H9 (cell line): ENCODE measurements at regions not wholly inside any gene's neighbourhood (a gene's known extent, or its start where the extent isn't known, plus 50 kb on each side); places are given as distances from the start of the nearest gene placed in this dataset.

Experiments
- DNase-seq: peaks from one replicate; pipeline ENCODE4 v3.0.0-alpha.2; 2017
- H2AFZ ChIP-seq: one replicate; pipeline ENCODE4 v1.6.1; 2013; ENCODE audit warnings: mild to moderate bottlenecking, low read length, control low read depth, moderate library complexity
- H2AK5ac ChIP-seq: 2 replicates; pipeline ENCODE4 v1.6.1; 2013; ENCODE audit warnings: low read length, control low read depth, mixed read lengths; ENCODE audit not compliant: insufficient read length
- H2BK120ac ChIP-seq: one replicate; pipeline ENCODE4 v1.6.1; 2013; ENCODE audit warnings: low read depth, mild to moderate bottlenecking, low read length, control low read depth, inconsistent platforms; ENCODE audit not compliant: poor library complexity, severe bottlenecking
- H2BK12ac ChIP-seq: 2 replicates; pipeline ENCODE4 v1.6.1; 2013; ENCODE audit warnings: low read length, control low read depth, mixed read lengths, low read depth; ENCODE audit not compliant: insufficient read length
- H2BK15ac ChIP-seq: 2 replicates; pipeline ENCODE4 v1.6.1; 2013; ENCODE audit warnings: low read depth, low read length, control low read depth
- H2BK20ac ChIP-seq: one replicate; pipeline ENCODE4 v1.6.1; 2013; ENCODE audit warnings: low read depth, mild to moderate bottlenecking, low read length, control low read depth, inconsistent platforms; ENCODE audit not compliant: poor library complexity, severe bottlenecking
- H2BK5ac ChIP-seq: 2 replicates; pipeline ENCODE4 v1.6.1; 2013; ENCODE audit warnings: low read length, control low read depth, mixed read lengths; ENCODE audit not compliant: insufficient read length
- H3K14ac ChIP-seq: 2 replicates; pipeline ENCODE4 v1.6.1; 2013; ENCODE audit warnings: low read length, control low read depth; ENCODE audit not compliant: insufficient read depth
- H3K18ac ChIP-seq: 2 replicates; pipeline ENCODE4 v1.6.1; 2013; ENCODE audit warnings: low read depth, mild to moderate bottlenecking, mixed read lengths, low read length, control low read depth; ENCODE audit not compliant: insufficient read length
- H3K23ac ChIP-seq: 2 replicates; pipeline ENCODE4 v1.6.1; 2013; ENCODE audit warnings: low read length, control low read depth, mixed read lengths, low read depth; ENCODE audit not compliant: insufficient read length
- H3K23me2 ChIP-seq: 2 replicates; pipeline ENCODE4 v1.6.1; 2013; ENCODE audit warnings: low read depth, mild to moderate bottlenecking, mixed read lengths, low read length, control low read depth; ENCODE audit not compliant: insufficient read length, poor library complexity, severe bottlenecking
- H3K27ac ChIP-seq: 2 replicates; pipeline ENCODE4 v1.5.1; 2013; ENCODE audit warnings: low read length, control low read depth, mixed read lengths, low read depth; ENCODE audit not compliant: insufficient read length
- H3K27me3 ChIP-seq: 2 replicates; pipeline ENCODE4 v1.6.1; 2013; ENCODE audit warnings: low read length, control low read depth, inconsistent platforms; ENCODE audit not compliant: insufficient read depth
- H3K4ac ChIP-seq: 2 replicates; pipeline ENCODE4 v1.6.1; 2013; ENCODE audit warnings: low read depth, mild to moderate bottlenecking, control low read depth, inconsistent platforms, low read length, moderate library complexity
- H3K4me1 ChIP-seq: 2 replicates; pipeline ENCODE4 v1.6.1; 2013; ENCODE audit warnings: low read length, control low read depth, inconsistent platforms; ENCODE audit not compliant: insufficient read depth
- H3K4me2 ChIP-seq: 2 replicates; pipeline ENCODE4 v1.6.1; 2013; ENCODE audit warnings: low read length, control low read depth, mixed read lengths; ENCODE audit not compliant: insufficient read length, insufficient read depth
- H3K56ac ChIP-seq: 2 replicates; pipeline ENCODE4 v1.6.1; 2013; ENCODE audit warnings: low read depth, mild to moderate bottlenecking, mixed read lengths, low read length, control low read depth; ENCODE audit not compliant: insufficient read length
- H3K79me1 ChIP-seq: 2 replicates; pipeline ENCODE4 v1.6.1; 2013; ENCODE audit warnings: low read depth, mild to moderate bottlenecking, moderate library complexity, low read length, control low read depth, inconsistent platforms; ENCODE audit not compliant: insufficient read depth, poor library complexity, severe bottlenecking
- H3K79me2 ChIP-seq: 2 replicates; pipeline ENCODE4 v1.6.1; 2013; ENCODE audit warnings: low read length, control low read depth, inconsistent platforms; ENCODE audit not compliant: insufficient read depth
- H3K9ac ChIP-seq: 2 replicates; pipeline ENCODE4 v1.6.1; 2013; ENCODE audit warnings: low read length, control low read depth, mixed read lengths; ENCODE audit not compliant: insufficient read length; ENCODE audit errors: extremely low read depth
- H3K9me3 ChIP-seq: one replicate; pipeline ENCODE4 v1.6.1; 2013; ENCODE audit warnings: low read depth, low read length, inconsistent platforms; ENCODE audit not compliant: control insufficient read depth
- H3T11ph ChIP-seq: one replicate; pipeline ENCODE4 v1.6.1; 2013; ENCODE audit warnings: mild to moderate bottlenecking, low read length, control low read depth, inconsistent platforms
- H4K20me1 ChIP-seq: one replicate; pipeline ENCODE4 v1.6.1; 2013; ENCODE audit not compliant: control insufficient read depth, insufficient read length, insufficient read depth
- H4K5ac ChIP-seq: 2 replicates; pipeline ENCODE4 v1.6.1; 2013; ENCODE audit warnings: low read depth, mild to moderate bottlenecking, mixed read lengths, low read length, control low read depth; ENCODE audit not compliant: insufficient read length
- H4K8ac ChIP-seq: replicated peaks from 2 replicates; pipeline ENCODE4 v1.6.1; 2013; ENCODE audit warnings: low read length, control low read depth, mixed read lengths, low read depth; ENCODE audit not compliant: insufficient read length
- H4K91ac ChIP-seq: 2 replicates; pipeline ENCODE4 v1.6.1; 2013; ENCODE audit warnings: low read depth, mild to moderate bottlenecking, moderate library complexity, mixed read lengths, low read length, control low read depth; ENCODE audit not compliant: insufficient read length
- H3K27ac Mint-ChIP-seq, 3 experiments: 2 replicates in 2 of 3; 3 replicates in 1 of 3; pipeline ENCODE4 v1.8.0; 2020 to 2021; ENCODE audit warnings: mixed read lengths in 3 of 3, mild to moderate bottlenecking in 1 of 3, moderate library complexity in 1 of 3
- H3K27me3 Mint-ChIP-seq: 2 replicates; pipeline ENCODE4 v1.8.0; 2021; ENCODE audit warnings: low read depth, mild to moderate bottlenecking, moderate library complexity, mixed read lengths
- H3K36me3 Mint-ChIP-seq, 3 experiments: 2 replicates in 2 of 3; 3 replicates in 1 of 3; pipeline ENCODE4 v1.8.0; 2020 to 2021; ENCODE audit warnings: low read depth in 3 of 3, mixed read lengths in 3 of 3; ENCODE audit not compliant: insufficient read depth in 1 of 3
- H3K4me1 Mint-ChIP-seq, 2 experiments: 2 replicates each; pipeline ENCODE4 v1.8.0; 2020; ENCODE audit warnings: mixed read lengths in 2 of 2
- H3K4me3 Mint-ChIP-seq, 2 experiments: 2 replicates in 1 of 2; 3 replicates in 1 of 2; pipeline ENCODE4 v1.8.0; 2020 to 2021; ENCODE audit warnings: mild to moderate bottlenecking in 2 of 2, mixed read lengths in 2 of 2, moderate library complexity in 1 of 2
- H3K9me3 Mint-ChIP-seq, 2 experiments: 2 replicates in 1 of 2; 3 replicates in 1 of 2; pipeline ENCODE4 v1.8.0; 2020; ENCODE audit warnings: mild to moderate bottlenecking in 2 of 2, mixed read lengths in 2 of 2, moderate library complexity in 1 of 2
- CTCF ChIP-seq: fragments of 200-600 bp; sonication (generic); conservative IDR thresholded peaks from 3 replicates; pipeline ENCODE4 v1.8.0; 2021; ENCODE audit warnings: antibody characterized with exemption, mild to moderate bottlenecking
- WGBS: extraction: QIAGEN DNeasy Blood & Tissue Kit; methylation state at CpG from one replicate; pipeline ENCODE4 v1.1.7; 2013; ENCODE audit warnings: missing lambda C conversion rate, low lambda C conversion rate, mixed read lengths; ENCODE audit not compliant: insufficient read length; ENCODE audit errors: extremely low coverage; 5-methylcytosine and 5-hydroxymethylcytosine counted together

GRCh38 chr4:189302719-189303118, 638.0 kb upstream of the FRG1 start:
- no peak for TF ChIP-seq CTCF
- no peak overlapping the region for H2BK20ac ChIP-seq
- peaks cover 28 to 89% of the 10 kb centered on the region in 2 experiments for H3K9me3 Mint-ChIP-seq

More at GRCh38 chr4:189302719-189303118, 638.0 kb upstream of the FRG1 start:
- Histone ChIP-seq H4K8ac (no peak overlapping the region), H3K79me1 (no peaks in the 10 kb centered on the region), H4K20me1 (no peaks in the 10 kb centered on the region), H2BK120ac (no peak overlapping the region), H4K91ac (no peak overlapping the region), H3K4me1 (no peaks in the 10 kb centered on the region), H3K14ac (no peak overlapping the region), H4K5ac (no peak overlapping the region), H2AK5ac (no peak overlapping the region), H3K23ac (no peak overlapping the region), H3K4me2 (no peak overlapping the region), H3K9me3 (peaks cover 23% of the 10 kb centered on the region), H3K23me2 (no peaks in the 10 kb centered on the region), H3K79me2 (no peaks in the 10 kb centered on the region), H2AFZ (no peak overlapping the region), H2BK15ac (no peak overlapping the region), H3K4ac (no peak overlapping the region), H3K27me3 (no peaks in the 10 kb centered on the region), H2BK5ac (no peak overlapping the region), H2BK12ac (no peak overlapping the region), H3K18ac (no peak overlapping the region), H3K9ac (no peak overlapping the region), H3K27ac (no peak overlapping the region), H3T11ph (no peak overlapping the region), H3K56ac (no peak overlapping the region)
- no peaks in the 10 kb centered on the region for H3K4me1 Mint-ChIP-seq
- peaks cover 33% of the 10 kb centered on the region for H3K27me3 Mint-ChIP-seq
- WGBS, result no CpG with 5 or more reads among the region's 8 CpGs
- no peak overlapping the region for H3K4me3 Mint-ChIP-seq
- peaks cover 0 to 6% (median 4%) of the 10 kb centered on the region in 3 experiments; a peak in 4 of 7 replicates for H3K36me3 Mint-ChIP-seq
- no peak overlapping the region for H3K27ac Mint-ChIP-seq
- no peak for DNase-seq
